ENCODE measurements at regions not wholly inside any gene's neighbourhood (a gene's known extent, or its start where the extent isn't known, plus 50 kb on each side); places are given as distances from the start of the nearest gene placed in this dataset.

DNA sequence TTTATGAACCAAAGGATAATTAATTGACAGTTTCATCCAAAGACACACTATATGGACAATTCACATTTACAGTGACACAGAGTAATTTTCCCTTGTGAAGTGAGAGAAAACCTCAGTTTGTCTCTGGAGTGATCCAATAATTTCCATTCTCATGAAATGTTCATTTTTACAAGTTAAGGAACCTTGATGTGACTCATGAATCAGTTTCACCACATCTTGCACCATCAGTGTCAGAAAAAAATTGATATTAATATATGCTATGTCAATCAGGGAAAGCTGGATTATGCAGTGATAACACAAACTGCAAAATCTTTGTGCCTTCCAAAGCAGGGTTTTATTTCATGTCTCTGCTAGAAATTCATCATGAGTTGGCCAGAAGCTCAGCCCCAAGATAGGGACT is 348.1 kb downstream of the ARPP21 start:
- no peak for TF ChIP-seq CTCF (conservative IDR thresholded peaks at IDR 0.05 in 1 of 2, IDR thresholded peaks at IDR 0.05 in 1 of 2; ENCODE audit: extremely low read depth in 1 of 2, insufficient read depth in 1 of 2, low read depth in 1 of 2, low read length in 2 of 2)
- no peak for TF ChIP-seq EZH2 (IDR thresholded peaks at IDR 0.05; ENCODE audit: borderline replicate concordance, low read length)
